HepG2 (cell line): ENCODE measurements at regions not wholly inside any gene's neighbourhood (a gene's known extent, or its start where the extent isn't known, plus 50 kb on each side); places are given as distances from the start of the nearest gene placed in this dataset.
"Not testable (repeated sequence)": the region's sequence is repeated elsewhere in the genome, so short reads cannot be mapped to it uniquely, and the experiment has no call there.

Experiments
- ATAC-seq: fragments of 200-7000 bp; cut with Tn5 transposase; 3 replicates; pipeline ENCODE4 v1.9.1; 2020; ENCODE audit warnings: mild to moderate bottlenecking, moderate library complexity
- BruUV-seq: library from RNA; stranded (reverse); fragments of 400-500 nt; replicated peaks from 2 replicates; lab custom pipeline; 2021; lab: Mats Ljungman, UMichigan
- CTCF ChIA-PET: fragments of 300-600 bp; formaldehyde crosslinking; extraction: SDS; loops from one replicate; lab custom pipeline; 2021; ENCODE audit warnings: low total read pairs, inconsistent platforms, low intra/inter-chr PET ratio; lab: Yijun Ruan, JAX
- POLR2A ChIA-PET: fragments of 350-600 bp; sonication (Branson Sonifier 250); formaldehyde crosslinking; loops from one replicate; lab custom pipeline; 2020; ENCODE audit warnings: antibody characterized with exemption, inconsistent platforms; lab: Yijun Ruan, JAX
- DNase-seq: peaks from one replicate; pipeline ENCODE4 v3.0.0-alpha.2; 2015; ENCODE audit warnings: low spot score
- FAIRE-seq: peaks from 3 replicates; lab custom pipeline; 2011; peaks lifted over from hg19 to GRCh38; lab: Jason Lieb, UNC
- H2AFZ ChIP-seq: one replicate; pipeline ENCODE4 v1.6.1; 2011; ENCODE audit warnings: low read length, inconsistent platforms
- H3K27ac ChIP-seq: fragments of 300-600 bp; 3 replicates; pipeline ENCODE4 v1.8.0; 2011; ENCODE audit warnings: mixed run types, mild to moderate bottlenecking, mixed read lengths, low read length, inconsistent platforms; ENCODE audit not compliant: insufficient read depth; ENCODE audit errors: extremely low read length
- H3K27me3 ChIP-seq, 2 experiments: fragments of 200-600 bp in 1 of 2; 2 replicates in 1 of 2; 3 replicates in 1 of 2; pipeline versions ENCODE4 v1.6.0 to v1.8.0; 2011; ENCODE audit warnings: low read length in 2 of 2, mild to moderate bottlenecking in 2 of 2, moderate library complexity in 2 of 2, inconsistent platforms in 1 of 2; ENCODE audit not compliant: insufficient read depth in 2 of 2, control insufficient read depth in 1 of 2
- H3K36me3 ChIP-seq, 2 experiments: fragments of 200-600 bp in 1 of 2; replicated peaks in 1 of 2; 2 replicates in 1 of 2; 3 replicates in 1 of 2; pipeline versions ENCODE4 v1.5.1 to v1.8.0; 2011; ENCODE audit warnings: low read length in 2 of 2, inconsistent platforms in 1 of 2; ENCODE audit not compliant: insufficient read depth in 2 of 2, control insufficient read depth in 1 of 2
- H3K4me1 ChIP-seq: 2 replicates; pipeline ENCODE4 v1.5.1; 2012; ENCODE audit warnings: low read length, inconsistent platforms; ENCODE audit not compliant: insufficient read depth
- H3K4me2 ChIP-seq: 2 replicates; pipeline ENCODE4 v1.6.0; 2011; ENCODE audit warnings: low read depth, low read length, inconsistent platforms
- H3K4me3 ChIP-seq, 3 experiments: fragments of 200-600 bp in 1 of 3; sonication (generic), shearing (Covaris generic) in 1 of 3; replicated peaks in 1 of 3; 2 replicates each; pipeline ENCODE4 v1.5.1; 2011 to 2016; ENCODE audit warnings: low read length in 3 of 3, inconsistent platforms in 2 of 3, low read depth in 2 of 3, mild to moderate bottlenecking in 2 of 3, control low read depth in 1 of 3, mixed read lengths in 1 of 3; ENCODE audit not compliant: insufficient read depth in 1 of 3
- H3K79me2 ChIP-seq: one replicate; pipeline ENCODE4 v1.6.1; 2011; ENCODE audit warnings: low read length, inconsistent platforms; ENCODE audit not compliant: insufficient read depth
- H3K9ac ChIP-seq: 2 replicates; pipeline ENCODE4 v1.6.0; 2011; ENCODE audit warnings: mild to moderate bottlenecking, low read depth, low read length, inconsistent platforms; ENCODE audit not compliant: insufficient read depth
- H3K9me3 ChIP-seq: 2 replicates; pipeline ENCODE4 v1.5.1; 2012; ENCODE audit warnings: mild to moderate bottlenecking, low read length
- H4K20me1 ChIP-seq: 2 replicates; pipeline ENCODE4 v1.6.0; 2011; ENCODE audit warnings: inconsistent platforms, mild to moderate bottlenecking, low read length, moderate library complexity; ENCODE audit not compliant: insufficient read depth
- GABPA ChIP-seq, 2 experiments: IDR thresholded peaks; 2 replicates each; pipeline ENCODE4 v1.6.1; 2011 to 2016; ENCODE audit warnings: low read depth in 2 of 2, low read length in 1 of 2, missing biosample characterization in 1 of 2, missing genetic modification characterization in 1 of 2
- JUN ChIP-seq: sonication (generic); formaldehyde crosslinking; IDR thresholded peaks from 2 replicates; pipeline ENCODE4 v1.4.0; 2020; ENCODE audit warnings: mild to moderate bottlenecking, missing genetic modification reagents
- PTBP1 ChIP-seq: fragments of 200-400 bp; formaldehyde crosslinking; IDR thresholded peaks from 2 replicates; pipeline ENCODE4 v1.6.1; 2018; ENCODE audit warnings: low read length, low read depth; ENCODE audit not compliant: poor library complexity, severe bottlenecking
- RBFOX2 ChIP-seq: fragments of 200-400 bp; formaldehyde crosslinking; IDR thresholded peaks from 2 replicates; pipeline ENCODE4 v1.6.1; 2017; ENCODE audit warnings: low read depth, mild to moderate bottlenecking, low read length
- ZFP90 ChIP-seq: sonication (generic); formaldehyde crosslinking; IDR thresholded peaks from 2 replicates; pipeline ENCODE4 v1.8.0; 2022; ENCODE audit warnings: missing genetic modification reagents, mild to moderate bottlenecking, inconsistent platforms, borderline replicate concordance
- ZNF629 ChIP-seq: sonication (generic); formaldehyde crosslinking; conservative IDR thresholded peaks from 2 replicates; pipeline ENCODE4 v1.5.0; 2020; ENCODE audit warnings: missing genetic modification reagents
- WGBS: methylation state at CpG from one replicate; pipeline ENCODE4 v1.1.6; 2017; ENCODE audit warnings: low lambda C conversion rate; 5-methylcytosine and 5-hydroxymethylcytosine counted together
- in situ Hi-C: cut with HindIII; loops from 2 replicates; pipeline ENCODE4 v1.10.0; 2017; ENCODE audit warnings: low pct_unique_long_range_greater_than_20kb; ENCODE audit not compliant: extremely low pct_ligation_motif_present
- intact Hi-C: fragments of 100-400 bp; cut with micrococcal nuclease; formaldehyde crosslinking; loops from one replicate; pipeline ENCODE4 v1.10.0; 2022; ENCODE audit not compliant: unreplicated experiment
- TF ChIP-seq, protein P1 (sequence below): sonication (generic); formaldehyde crosslinking; IDR thresholded peaks from 2 replicates; pipeline ENCODE4 v1.4.0; 2020; ENCODE audit warnings: missing genetic modification reagents
- TF ChIP-seq, protein P2 (sequence below): sonication (generic); formaldehyde crosslinking; IDR thresholded peaks from 2 replicates; pipeline ENCODE4 v1.4.0; 2020; ENCODE audit warnings: missing genetic modification reagents
- TF ChIP-seq, protein P3 (sequence below): sonication (generic); formaldehyde crosslinking; IDR thresholded peaks from 2 replicates; pipeline ENCODE4 v1.9.0; 2022; ENCODE audit warnings: missing genetic modification reagents, mild to moderate bottlenecking, borderline replicate concordance

DNA sequence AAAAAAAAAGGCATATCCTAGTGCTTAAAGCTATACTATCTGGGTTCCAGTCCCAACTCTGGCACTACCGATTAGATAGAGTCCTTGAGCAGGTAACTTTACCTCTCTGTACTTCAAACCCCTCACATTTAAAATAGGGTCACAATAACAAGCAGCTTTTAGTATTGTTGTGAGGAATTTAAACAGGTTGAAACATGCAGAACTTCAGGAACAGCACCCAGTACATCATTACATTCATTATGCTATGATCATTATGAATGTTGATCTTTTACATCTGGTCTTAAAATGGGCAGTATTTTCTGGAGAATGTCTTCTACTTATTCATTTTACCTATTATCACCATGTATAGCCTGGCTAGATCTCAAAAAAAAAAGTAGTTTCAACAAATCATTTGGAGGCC lies 176.1 kb upstream of the CCDC54 start:
- no peak for FAIRE-seq
- no peak for ATAC-seq

DNA sequence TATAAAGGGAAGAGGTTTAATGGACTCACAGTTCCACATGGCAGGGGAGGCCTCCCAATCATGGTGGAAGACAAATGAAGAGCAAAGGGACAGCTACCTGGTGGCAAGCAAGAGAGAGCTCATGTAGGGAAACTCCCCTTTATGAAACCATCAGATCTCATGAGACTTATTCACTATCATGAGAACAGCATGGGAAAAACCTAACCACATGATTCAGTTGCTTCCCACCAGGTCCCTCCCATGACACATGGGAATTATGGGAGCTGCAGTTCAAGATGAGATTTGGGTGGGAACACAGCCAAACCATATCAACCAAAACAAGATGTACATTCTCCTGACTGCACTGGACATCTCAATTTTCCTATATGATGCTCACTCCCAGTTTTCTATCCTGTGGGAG lies 174.4 kb upstream of the CCDC54 start:
- FAIRE-seq, ATAC-seq, in situ Hi-C loops, DNase-seq, H3K36me3 ChIP-seq, H3K9ac ChIP-seq, POLR2A ChIA-PET, H3K27me3 ChIP-seq, H3K4me1 ChIP-seq, H3K27ac ChIP-seq, CTCF ChIA-PET, BruUV-seq, intact Hi-C loops, H3K4me3 ChIP-seq, H3K4me2 ChIP-seq, H4K20me1 ChIP-seq, H3K79me2 ChIP-seq, H2AFZ ChIP-seq, H3K9me3 ChIP-seq: not testable (repeated sequence)

More for the DNA sequence above, 176.1 kb upstream of the CCDC54 start:
- no TSS peak for BruUV-seq
- H3K36me3 ChIP-seq, result no peaks in the 10 kb centered on the region
- no peak for TF ChIP-seq RBFOX2
- TF ChIP-seq, all 625 proteins: peak for 0
- no peaks in the 10 kb centered on the region for H3K79me2 ChIP-seq
- H3K4me2 ChIP-seq, result no peak overlapping the region
- POLR2A ChIA-PET, result no interaction called here
- H4K20me1 ChIP-seq, result no peaks in the 10 kb centered on the region
- H3K4me1 ChIP-seq, result no peaks in the 10 kb centered on the region
- CTCF ChIA-PET, result no interaction called here
- no peak overlapping the region for H3K4me3 ChIP-seq
- H3K9ac ChIP-seq, result no peak overlapping the region
- intact Hi-C loops (no loop called here), in situ Hi-C loops (no loop called here)
- no peak overlapping the region for H3K27ac ChIP-seq
- DNase-seq, result no peak
- WGBS, result 26% methylated on average over 1 of the region's 1 CpG
- no peaks in the 10 kb centered on the region for H3K27me3 ChIP-seq
- H2AFZ ChIP-seq, result no peak overlapping the region
- H3K9me3 ChIP-seq, result no peaks in the 10 kb centered on the region

DNA sequence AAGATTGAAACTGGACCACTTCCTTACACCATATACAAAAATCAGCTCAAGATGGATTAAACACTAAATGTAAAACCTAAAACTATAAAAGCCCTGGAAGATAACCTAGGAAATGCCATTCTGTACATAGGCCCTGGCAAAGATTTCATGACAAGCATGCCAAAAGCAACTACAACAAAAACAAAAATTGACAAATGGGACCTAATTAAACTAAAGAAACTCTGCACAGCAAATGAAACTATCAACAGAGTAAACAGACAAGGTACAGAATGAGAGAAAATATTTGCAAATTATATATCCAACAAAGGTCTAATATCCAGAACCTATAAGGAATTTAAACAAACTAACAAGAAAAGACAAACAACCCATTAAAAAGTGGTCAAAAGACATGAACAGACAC lies 173.1 kb upstream of the CCDC54 start:
- H3K4me3 ChIP-seq, result no peak overlapping the region
- no peaks in the 10 kb centered on the region for H3K9me3 ChIP-seq
- no peaks in the 10 kb centered on the region for H3K27me3 ChIP-seq
- H3K4me2 ChIP-seq, result no peak overlapping the region
- no peak overlapping the region for H3K27ac ChIP-seq
- POLR2A ChIA-PET, result no interaction called here
- no peak for ATAC-seq
- H3K79me2 ChIP-seq, result no peaks in the 10 kb centered on the region
- H4K20me1 ChIP-seq, result no peaks in the 10 kb centered on the region
- DNase-seq, result no peak
- in situ Hi-C loops (no loop called here), intact Hi-C loops (no loop called here)
- no TSS peak for BruUV-seq
- H3K9ac ChIP-seq, result no peak overlapping the region
- H3K36me3 ChIP-seq, result no peaks in the 10 kb centered on the region
- CTCF ChIA-PET, result no interaction called here
- no peaks in the 10 kb centered on the region for H3K4me1 ChIP-seq
- FAIRE-seq, result no peak
- no peak overlapping the region for H2AFZ ChIP-seq
- TF ChIP-seq JUN (CRISPR knock-in tag), result no peak
- TF ChIP-seq, protein P1, sequence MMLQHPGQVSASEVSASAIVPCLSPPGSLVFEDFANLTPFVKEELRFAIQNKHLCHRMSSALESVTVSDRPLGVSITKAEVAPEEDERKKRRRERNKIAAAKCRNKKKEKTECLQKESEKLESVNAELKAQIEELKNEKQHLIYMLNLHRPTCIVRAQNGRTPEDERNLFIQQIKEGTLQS (CRISPR knock-in tag), result no peak
- TF ChIP-seq, protein P2, sequence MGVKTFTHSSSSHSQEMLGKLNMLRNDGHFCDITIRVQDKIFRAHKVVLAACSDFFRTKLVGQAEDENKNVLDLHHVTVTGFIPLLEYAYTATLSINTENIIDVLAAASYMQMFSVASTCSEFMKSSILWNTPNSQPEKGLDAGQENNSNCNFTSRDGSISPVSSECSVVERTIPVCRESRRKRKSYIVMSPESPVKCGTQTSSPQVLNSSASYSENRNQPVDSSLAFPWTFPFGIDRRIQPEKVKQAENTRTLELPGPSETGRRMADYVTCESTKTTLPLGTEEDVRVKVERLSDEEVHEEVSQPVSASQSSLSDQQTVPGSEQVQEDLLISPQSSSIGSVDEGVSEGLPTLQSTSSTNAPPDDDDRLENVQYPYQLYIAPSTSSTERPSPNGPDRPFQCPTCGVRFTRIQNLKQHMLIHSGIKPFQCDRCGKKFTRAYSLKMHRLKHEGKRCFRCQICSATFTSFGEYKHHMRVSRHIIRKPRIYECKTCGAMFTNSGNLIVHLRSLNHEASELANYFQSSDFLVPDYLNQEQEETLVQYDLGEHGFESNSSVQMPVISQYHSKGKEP (CRISPR knock-in tag), result no peak
- TF ChIP-seq ZFP90, result no peak
- TF ChIP-seq, protein P3, sequence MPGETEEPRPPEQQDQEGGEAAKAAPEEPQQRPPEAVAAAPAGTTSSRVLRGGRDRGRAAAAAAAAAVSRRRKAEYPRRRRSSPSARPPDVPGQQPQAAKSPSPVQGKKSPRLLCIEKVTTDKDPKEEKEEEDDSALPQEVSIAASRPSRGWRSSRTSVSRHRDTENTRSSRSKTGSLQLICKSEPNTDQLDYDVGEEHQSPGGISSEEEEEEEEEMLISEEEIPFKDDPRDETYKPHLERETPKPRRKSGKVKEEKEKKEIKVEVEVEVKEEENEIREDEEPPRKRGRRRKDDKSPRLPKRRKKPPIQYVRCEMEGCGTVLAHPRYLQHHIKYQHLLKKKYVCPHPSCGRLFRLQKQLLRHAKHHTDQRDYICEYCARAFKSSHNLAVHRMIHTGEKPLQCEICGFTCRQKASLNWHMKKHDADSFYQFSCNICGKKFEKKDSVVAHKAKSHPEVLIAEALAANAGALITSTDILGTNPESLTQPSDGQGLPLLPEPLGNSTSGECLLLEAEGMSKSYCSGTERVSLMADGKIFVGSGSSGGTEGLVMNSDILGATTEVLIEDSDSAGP, result no peak
- no peak for TF ChIP-seq ZNF629 (CRISPR knock-in tag)
- no peak for TF ChIP-seq PTBP1
- no peak for TF ChIP-seq GABPA (IDR thresholded peaks at IDR 0.05; ENCODE audit: low read depth, low read length)
- TF ChIP-seq GABPA (CRISPR knock-in tag; IDR thresholded peaks at IDR 0.05; ENCODE audit: low read depth), result no peak
